Keratinocyte (primary cell): ENCODE measurements at regions not wholly inside any gene's neighbourhood (a gene's known extent, or its start where the extent isn't known, plus 50 kb on each side); places are given as distances from the start of the nearest gene placed in this dataset.

Source experiments
- DNase-seq: peaks from one replicate; pipeline ENCODE4 v3.0.0-alpha.2; 2011; ENCODE audit warnings: low read depth, missing footprints, low spot score
- FAIRE-seq: peaks from 2 replicates; lab custom pipeline; 2011; peaks lifted over from hg19 to GRCh38; lab: Jason Lieb, UNC
- H2AFZ ChIP-seq: 2 replicates; pipeline ENCODE4 v1.6.0; 2012; ENCODE audit warnings: low read length, control low read depth, inconsistent platforms; ENCODE audit not compliant: control insufficient read depth
- H3K27ac ChIP-seq: 2 replicates; pipeline ENCODE4 v1.5.1; 2011; ENCODE audit warnings: low read length; ENCODE audit not compliant: control insufficient read depth, insufficient read depth
- H3K27me3 ChIP-seq: 3 replicates; pipeline ENCODE4 v1.6.0; 2011; ENCODE audit warnings: low read length; ENCODE audit not compliant: control insufficient read depth, insufficient read depth; ENCODE audit errors: extremely low read depth
- H3K36me3 ChIP-seq, 2 experiments: 2 replicates in 1 of 2; 3 replicates in 1 of 2; pipeline ENCODE4 v1.5.1; 2011; ENCODE audit warnings: low read length in 2 of 2, mild to moderate bottlenecking in 1 of 2; ENCODE audit not compliant: control insufficient read depth in 2 of 2, insufficient read depth in 2 of 2; ENCODE audit errors: extremely low read depth in 1 of 2
- H3K4me1 ChIP-seq: 3 replicates; pipeline ENCODE4 v1.5.1; 2011; ENCODE audit warnings: low read length; ENCODE audit not compliant: control insufficient read depth, insufficient read depth; ENCODE audit errors: extremely low read depth
- H3K4me2 ChIP-seq: 3 replicates; pipeline ENCODE4 v1.6.0; 2011; ENCODE audit warnings: low read depth, low read length; ENCODE audit not compliant: control insufficient read depth, insufficient read depth; ENCODE audit errors: extremely low read depth
- H3K4me3 ChIP-seq, 3 experiments: fragments of 200-600 bp in 1 of 3; sonication (generic) in 1 of 3; 2 replicates in 2 of 3; 3 replicates in 1 of 3; pipeline ENCODE4 v1.5.1; 2011 to 2016; ENCODE audit warnings: low read length in 3 of 3, mild to moderate bottlenecking in 3 of 3, control low read depth in 2 of 3, inconsistent platforms in 1 of 3, low read depth in 1 of 3, mixed read lengths in 1 of 3, mixed run types in 1 of 3, moderate library complexity in 1 of 3; ENCODE audit not compliant: control insufficient read depth in 2 of 3, insufficient read depth in 2 of 3; ENCODE audit errors: extremely low read depth in 1 of 3
- H3K79me2 ChIP-seq: 2 replicates; pipeline ENCODE4 v1.6.0; 2012; ENCODE audit warnings: low read length; ENCODE audit not compliant: control insufficient read depth, insufficient read depth
- H3K9ac ChIP-seq: 3 replicates; pipeline ENCODE4 v1.6.0; 2011; ENCODE audit warnings: low read length; ENCODE audit not compliant: control insufficient read depth, insufficient read depth; ENCODE audit errors: extremely low read depth
- H3K9me1 ChIP-seq: 3 replicates; pipeline ENCODE4 v1.6.0; 2011; ENCODE audit warnings: low read length; ENCODE audit not compliant: control insufficient read depth, insufficient read depth; ENCODE audit errors: extremely low read depth
- H3K9me3 ChIP-seq: 2 replicates; pipeline ENCODE4 v1.5.1; 2012; ENCODE audit warnings: low read depth, low read length; ENCODE audit not compliant: control insufficient read depth
- H4K20me1 ChIP-seq: 3 replicates; pipeline ENCODE4 v1.6.0; 2011; ENCODE audit warnings: low read length; ENCODE audit not compliant: control insufficient read depth, insufficient read depth; ENCODE audit errors: extremely low read depth
- CTCF ChIP-seq, 3 experiments: IDR thresholded peaks in 1 of 3; conservative IDR thresholded peaks in 1 of 3; optimal IDR thresholded peaks in 1 of 3; 2 replicates in 2 of 3; 3 replicates in 1 of 3; pipeline versions ENCODE3 to v1.5.1; 2011; ENCODE audit warnings: low read length in 3 of 3, mild to moderate bottlenecking in 3 of 3, moderate library complexity in 2 of 3, control low read depth in 1 of 3, inconsistent platforms in 1 of 3; ENCODE audit not compliant: insufficient read depth in 2 of 3; ENCODE audit errors: extremely low read depth in 1 of 3
- EZH2 ChIP-seq: IDR thresholded peaks from one replicate; pipeline ENCODE4 v1.6.1; 2012; ENCODE audit warnings: inconsistent platforms, mild to moderate bottlenecking, low read length, moderate library complexity
- dilution Hi-C: fragments of 300-500 bp; cut with MboI; formaldehyde crosslinking; loops from one replicate; pipeline ENCODE4 v1.7.0; 2020; ENCODE audit warnings: low sequenced_read_pairs; ENCODE audit not compliant: extremely low pct_ligation_motif_present

DNA sequence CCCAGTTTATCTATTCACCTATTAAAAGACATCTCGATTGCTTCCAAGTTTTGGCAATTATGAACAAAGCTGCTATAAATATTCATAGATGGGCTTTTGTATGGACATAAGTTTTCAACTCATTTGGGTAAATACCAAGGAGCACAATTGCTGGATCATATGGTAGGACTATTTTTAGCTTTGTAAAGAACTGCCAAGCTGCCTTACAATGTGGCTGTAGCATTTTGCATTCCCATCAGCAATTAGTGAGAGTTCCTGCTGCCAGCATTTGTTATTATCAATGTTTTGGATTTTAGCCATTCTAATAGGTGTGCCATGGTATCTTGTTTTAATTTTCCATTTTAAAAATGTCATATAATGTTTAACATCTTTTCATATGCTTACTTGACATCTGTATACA, 475.6 kb upstream of the NCAM2 start:
- H2AFZ ChIP-seq, result no peak overlapping the region
- dilution Hi-C loops, result no loop called here
- DNase-seq (no peak), FAIRE-seq (no peak)
- H4K20me1 ChIP-seq, result no peaks in the 10 kb centered on the region
- H3K27me3 ChIP-seq, result no peaks in the 10 kb centered on the region
- H3K4me1 ChIP-seq, result no peaks in the 10 kb centered on the region
- H3K4me2 ChIP-seq, result no peak overlapping the region
- H3K9ac ChIP-seq, result no peak overlapping the region
- no peaks in the 10 kb centered on the region for H3K36me3 ChIP-seq
- H3K4me3 ChIP-seq, result no peak overlapping the region
- H3K9me3 ChIP-seq, result no peaks in the 10 kb centered on the region
- H3K79me2 ChIP-seq, result no peaks in the 10 kb centered on the region
- no peak overlapping the region for H3K27ac ChIP-seq
- TF ChIP-seq CTCF (optimal IDR thresholded peaks at IDR 0.05 in 1 of 3, IDR thresholded peaks at IDR 0.05 in 1 of 3, conservative IDR thresholded peaks at IDR 0.05 in 1 of 3; ENCODE audit: extremely low read depth in 1 of 3, insufficient read depth in 2 of 3, low read length in 3 of 3) (no peak), EZH2 (no peak)
- no peaks in the 10 kb centered on the region for H3K9me1 ChIP-seq

GRCh38 chr21:20523191-20523590, 475.0 kb upstream of the NCAM2 start:
- Histone ChIP-seq H3K27ac (no peak overlapping the region), H3K27me3 (no peaks in the 10 kb centered on the region), H4K20me1 (no peaks in the 10 kb centered on the region), H3K9me1 (no peaks in the 10 kb centered on the region), H3K4me2 (no peak overlapping the region), H3K9ac (no peak overlapping the region), H3K4me1 (no peaks in the 10 kb centered on the region), H3K36me3 (no peaks in the 10 kb centered on the region), H3K79me2 (no peaks in the 10 kb centered on the region), H2AFZ (no peak overlapping the region), H3K9me3 (no peaks in the 10 kb centered on the region), H3K4me3 (no peak overlapping the region)
- no peak for DNase-seq
- dilution Hi-C loops, result no loop called here
- TF ChIP-seq EZH2 (no peak), CTCF (optimal IDR thresholded peaks at IDR 0.05 in 1 of 3, IDR thresholded peaks at IDR 0.05 in 1 of 3, conservative IDR thresholded peaks at IDR 0.05 in 1 of 3; ENCODE audit: extremely low read depth in 1 of 3, insufficient read depth in 2 of 3, low read length in 3 of 3) (no peak)
- no peak for FAIRE-seq
